HCT116 (cell line): ENCODE measurements at regions not wholly inside any gene's neighbourhood (a gene's known extent, or its start where the extent isn't known, plus 50 kb on each side); places are given as distances from the start of the nearest gene placed in this dataset.

ENCODE experiments used
- ATAC-seq: fragments of 200-7000 bp; cut with Tn5 transposase; 2 replicates; pipeline ENCODE4 v1.9.1; 2020; ENCODE audit warnings: mild to moderate bottlenecking, moderate library complexity
- BruUV-seq: library from RNA; stranded (reverse); fragments of 400-500 nt; replicated peaks from 2 replicates; lab custom pipeline; 2021; lab: Mats Ljungman, UMichigan
- CTCF ChIA-PET: fragments of 300-600 bp; sonication (Branson Sonifier 250); formaldehyde crosslinking; loops from one replicate; lab custom pipeline; 2021; ENCODE audit warnings: antibody characterized with exemption; lab: Charles Lee
- POLR2A ChIA-PET: fragments of 300-600, 350-600 bp; sonication (Branson Sonifier 250); formaldehyde crosslinking; loops from one replicate; lab custom pipeline; 2021; ENCODE audit warnings: antibody characterized with exemption; lab: Charles Lee
- RAD21 ChIA-PET, 2 experiments: fragments of 300-600 bp; sonication (Branson Sonifier 250); formaldehyde crosslinking; loops; one replicate each; lab custom pipeline; 2023; ENCODE audit warnings: low total read pairs in 2 of 2; ENCODE audit not compliant: uncharacterized antibody in 2 of 2, unreplicated experiment in 2 of 2, low non-redundant PET in 1 of 2; lab: Charles Lee
- DNase-seq: peaks from one replicate; pipeline ENCODE4 v3.0.0-alpha.2; 2010; ENCODE audit warnings: low read depth, low spot score
- H2AFZ ChIP-seq: fragments of 200-600 bp; shearing (Covaris generic), sonication (generic); 2 replicates; pipeline ENCODE4 v1.6.1; 2017; ENCODE audit warnings: low read depth, mixed run types, mixed read lengths, antibody characterized with exemption, low read length; ENCODE audit not compliant: poor library complexity, severe bottlenecking
- H3K27ac ChIP-seq: 2 replicates; pipeline ENCODE4 v1.5.1; 2012; ENCODE audit warnings: low read depth, low read length
- H3K27me3 ChIP-seq: fragments of 200-600 bp; sonication (generic); 2 replicates; pipeline ENCODE4 v1.6.1; 2016; ENCODE audit warnings: mixed run types, low read length, mixed read lengths; ENCODE audit not compliant: insufficient read depth
- H3K36me3 ChIP-seq, 2 experiments: fragments of 200-500 bp in 1 of 2; fragments of 200-600 bp in 1 of 2; sonication (Bioruptor generic) in 1 of 2; sonication (generic) in 1 of 2; 2 replicates each; pipeline versions ENCODE4 v1.5.1 to v1.6.1; 2014 to 2016; ENCODE audit warnings: low read length in 2 of 2, inconsistent platforms in 1 of 2, mixed read lengths in 1 of 2, mixed run types in 1 of 2; ENCODE audit not compliant: insufficient read depth in 2 of 2, control insufficient read depth in 1 of 2
- H3K4me1 ChIP-seq, 2 experiments: fragments of 200-600 bp in 1 of 2; sonication (generic) in 1 of 2; 2 replicates each; pipeline versions ENCODE4 v1.5.1 to v1.6.1; 2012 to 2017; ENCODE audit warnings: low read length in 2 of 2, inconsistent platforms in 1 of 2, mild to moderate bottlenecking in 1 of 2, mixed read lengths in 1 of 2, mixed run types in 1 of 2, moderate library complexity in 1 of 2; ENCODE audit not compliant: insufficient read depth in 2 of 2, control insufficient read depth in 1 of 2
- H3K4me2 ChIP-seq: fragments of 200-600 bp; sonication (generic); 2 replicates; pipeline ENCODE4 v1.6.1; 2017; ENCODE audit warnings: mixed run types, low read length, mixed read lengths
- H3K4me3 ChIP-seq, 2 experiments: fragments of 200-600 bp in 1 of 2; sonication (generic) in 1 of 2; replicated peaks in 1 of 2; 2 replicates each; pipeline ENCODE4 v1.5.1; 2011 to 2016; ENCODE audit warnings: low read length in 2 of 2, control low read depth in 1 of 2, low read depth in 1 of 2, mild to moderate bottlenecking in 1 of 2, mixed read lengths in 1 of 2, mixed run types in 1 of 2
- H3K79me2 ChIP-seq: fragments of 200-600 bp; sonication (generic); 2 replicates; pipeline ENCODE4 v1.6.1; 2017; ENCODE audit warnings: mild to moderate bottlenecking, mixed run types, low read length, moderate library complexity, mixed read lengths; ENCODE audit not compliant: insufficient read depth
- H3K9ac ChIP-seq: fragments of 200-600 bp; sonication (generic); 2 replicates; pipeline ENCODE4 v1.6.1; 2016; ENCODE audit warnings: low read length, mixed read lengths
- H3K9me2 ChIP-seq: fragments of 200-600 bp; sonication (generic), shearing (Covaris generic); 2 replicates; pipeline ENCODE4 v1.6.1; 2017; ENCODE audit warnings: mixed run types, mild to moderate bottlenecking, moderate library complexity; ENCODE audit not compliant: insufficient read depth
- H3K9me3 ChIP-seq, 2 experiments: fragments of 200-500 bp in 1 of 2; fragments of 200-600 bp in 1 of 2; sonication (Bioruptor generic) in 1 of 2; sonication (generic) in 1 of 2; 2 replicates each; pipeline ENCODE4 v1.6.1; 2014 to 2017; ENCODE audit warnings: low read length in 2 of 2, mixed read lengths in 2 of 2, inconsistent platforms in 1 of 2, low read depth in 1 of 2, mild to moderate bottlenecking in 1 of 2, mixed run types in 1 of 2, moderate library complexity in 1 of 2; ENCODE audit not compliant: control insufficient read depth in 1 of 2, insufficient read depth in 1 of 2
- H4K20me1 ChIP-seq: fragments of 200-600 bp; sonication (generic), shearing (Covaris generic); 2 replicates; pipeline ENCODE4 v1.6.1; 2017; ENCODE audit warnings: mixed run types, mild to moderate bottlenecking, moderate library complexity; ENCODE audit not compliant: insufficient read depth
- EZH2 ChIP-seq: fragments of 200-600 bp; sonication (generic); IDR thresholded peaks from 2 replicates; pipeline ENCODE4 v1.6.1; 2017; ENCODE audit warnings: antibody characterized with exemption, mixed run types
- EZH2phosphoT487 ChIP-seq: fragments of 200-600 bp; IDR thresholded peaks from 2 replicates; pipeline ENCODE4 v1.6.1; 2018; ENCODE audit warnings: antibody characterized with exemption, borderline replicate concordance
- POLR2A ChIP-seq: IDR thresholded peaks from 2 replicates; pipeline ENCODE4 v1.7.0; 2011; ENCODE audit warnings: borderline replicate concordance; ENCODE audit not compliant: insufficient read depth, insufficient read length; ENCODE audit errors: extremely low read depth
- RAD21 ChIP-seq: IDR thresholded peaks from 2 replicates; pipeline ENCODE4 v1.6.1; 2012; ENCODE audit warnings: low read depth, mild to moderate bottlenecking
- SIN3A ChIP-seq: IDR thresholded peaks from 2 replicates; pipeline ENCODE4 v1.6.1; 2012; ENCODE audit warnings: low read depth
- SP1 ChIP-seq: IDR thresholded peaks from 2 replicates; pipeline ENCODE4 v1.6.1; 2012; ENCODE audit warnings: low read depth
- TCF7L2 ChIP-seq: IDR thresholded peaks from 2 replicates; pipeline ENCODE4 v1.7.0; 2011; ENCODE audit warnings: borderline replicate concordance, inconsistent platforms; ENCODE audit not compliant: insufficient read depth, insufficient read length; ENCODE audit errors: extremely low read depth
- YY1 ChIP-seq: IDR thresholded peaks from 2 replicates; pipeline ENCODE4 v1.6.1; 2011; ENCODE audit warnings: low read length, low read depth, moderate library complexity, mild to moderate bottlenecking; ENCODE audit not compliant: insufficient replicate concordance; ENCODE audit errors: extremely low read depth
- ZFX ChIP-seq: fragments of 450-650 bp; IDR thresholded peaks from 2 replicates; pipeline ENCODE4 v1.6.1; 2017
- intact Hi-C: fragments of 100-400 bp; cut with micrococcal nuclease; formaldehyde crosslinking; loops from 2 replicates; pipeline ENCODE4 v1.10.0; 2022
- TF ChIP-seq, protein P1 (sequence below): IDR thresholded peaks from 2 replicates; pipeline ENCODE4 v1.6.1; 2011; ENCODE audit warnings: mild to moderate bottlenecking, low read length, moderate library complexity; ENCODE audit not compliant: insufficient replicate concordance; ENCODE audit errors: extremely low read depth
- TF ChIP-seq, protein P2 (sequence below): IDR thresholded peaks from 2 replicates; pipeline ENCODE4 v1.6.1; 2012

DNA sequence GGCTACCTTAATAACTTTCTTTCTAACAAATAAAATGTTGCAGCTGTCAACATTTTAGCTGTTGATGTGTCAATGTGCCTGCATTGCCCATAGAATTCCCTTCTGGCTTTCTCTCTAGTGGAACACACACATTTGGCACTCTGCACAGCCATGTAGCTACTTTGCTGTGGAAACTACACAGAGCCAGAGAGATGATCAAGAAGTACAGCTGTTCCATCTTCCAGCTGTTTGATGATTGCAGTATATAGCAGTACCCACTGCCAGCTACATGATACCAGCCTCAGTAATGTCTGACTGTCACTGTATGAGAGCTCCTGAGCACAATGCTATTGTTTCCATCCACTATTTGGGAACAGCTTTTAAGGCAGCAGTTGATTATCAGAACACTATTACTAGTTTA is 843.0 kb downstream of the PCDH17 start:
- POLR2A ChIA-PET = no interaction called here
- no peak for ATAC-seq
- no peaks in the 10 kb centered on the region for H3K27me3 ChIP-seq
- no peaks in the 10 kb centered on the region for H3K79me2 ChIP-seq
- no peak overlapping the region for H3K4me3 ChIP-seq
- H3K9ac ChIP-seq = no peak overlapping the region
- no peak for DNase-seq
- intact Hi-C loops = no loop called here
- no peak for TF ChIP-seq YY1
- no peak for TF ChIP-seq ZFX
- TF ChIP-seq EZH2phosphoT487 = no peak
- no peak for TF ChIP-seq RAD21
- TF ChIP-seq, protein P1, sequence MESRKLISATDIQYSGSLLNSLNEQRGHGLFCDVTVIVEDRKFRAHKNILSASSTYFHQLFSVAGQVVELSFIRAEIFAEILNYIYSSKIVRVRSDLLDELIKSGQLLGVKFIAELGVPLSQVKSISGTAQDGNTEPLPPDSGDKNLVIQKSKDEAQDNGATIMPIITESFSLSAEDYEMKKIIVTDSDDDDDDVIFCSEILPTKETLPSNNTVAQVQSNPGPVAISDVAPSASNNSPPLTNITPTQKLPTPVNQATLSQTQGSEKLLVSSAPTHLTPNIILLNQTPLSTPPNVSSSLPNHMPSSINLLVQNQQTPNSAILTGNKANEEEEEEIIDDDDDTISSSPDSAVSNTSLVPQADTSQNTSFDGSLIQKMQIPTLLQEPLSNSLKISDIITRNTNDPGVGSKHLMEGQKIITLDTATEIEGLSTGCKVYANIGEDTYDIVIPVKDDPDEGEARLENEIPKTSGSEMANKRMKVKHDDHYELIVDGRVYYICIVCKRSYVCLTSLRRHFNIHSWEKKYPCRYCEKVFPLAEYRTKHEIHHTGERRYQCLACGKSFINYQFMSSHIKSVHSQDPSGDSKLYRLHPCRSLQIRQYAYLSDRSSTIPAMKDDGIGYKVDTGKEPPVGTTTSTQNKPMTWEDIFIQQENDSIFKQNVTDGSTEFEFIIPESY = no peak
- no peak for TF ChIP-seq SP1
- no peak for TF ChIP-seq TCF7L2
- no peak for TF ChIP-seq SIN3A
- no peak for TF ChIP-seq POLR2A
- no peak for TF ChIP-seq EZH2
- TF ChIP-seq, protein P2, sequence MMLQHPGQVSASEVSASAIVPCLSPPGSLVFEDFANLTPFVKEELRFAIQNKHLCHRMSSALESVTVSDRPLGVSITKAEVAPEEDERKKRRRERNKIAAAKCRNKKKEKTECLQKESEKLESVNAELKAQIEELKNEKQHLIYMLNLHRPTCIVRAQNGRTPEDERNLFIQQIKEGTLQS = no peak
- TF ChIP-seq, all 23 proteins: peak for 0
- BruUV-seq = no TSS peak
- Histone ChIP-seq H2AFZ (no peak overlapping the region), H3K4me2 (no peak overlapping the region), H3K9me2 (no peaks in the 10 kb centered on the region), H3K4me1 (no peaks in the 10 kb centered on the region), H4K20me1 (no peaks in the 10 kb centered on the region), H3K9me3 (peaks cover 17 to 19% of the 10 kb centered on the region in 2 experiments; a peak in 2 of 4 replicates), H3K27ac (no peak overlapping the region), H3K36me3 (no peaks in the 10 kb centered on the region)
- ChIA-PET CTCF (no interaction called here), RAD21 (no interaction called here)
